ENCODE measurements at regions not wholly inside any gene's neighbourhood (a gene's known extent, or its start where the extent isn't known, plus 50 kb on each side); places are given as distances from the start of the nearest gene placed in this dataset.

DNA sequence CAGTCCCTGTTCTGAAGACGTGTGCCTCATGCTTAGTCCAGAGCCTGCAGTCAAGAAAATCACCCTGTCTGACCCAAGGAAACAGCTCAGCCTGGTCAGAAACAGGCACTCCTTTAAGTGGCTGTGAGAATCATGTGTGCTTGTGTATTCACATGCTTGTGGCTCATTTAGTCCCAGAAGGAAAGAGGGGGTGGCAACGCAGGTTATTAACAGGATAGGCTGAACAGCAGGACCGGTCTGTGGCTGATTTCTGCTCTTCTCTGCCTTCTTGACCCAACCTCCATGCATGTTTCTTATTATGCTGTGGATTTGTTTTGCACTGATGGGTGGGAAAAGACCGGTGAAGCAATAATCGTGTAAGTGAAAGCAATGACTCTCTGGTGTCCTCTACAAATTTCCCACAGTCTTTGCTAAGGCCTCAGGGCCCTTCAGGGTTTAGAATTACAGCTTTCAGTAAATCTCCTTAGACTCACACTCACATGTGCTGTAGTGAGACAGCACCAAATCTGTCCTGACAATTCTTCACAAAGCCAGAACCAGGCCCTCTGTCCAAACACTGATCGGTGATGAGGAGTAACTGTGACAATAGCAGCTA lies 288.1 kb downstream of the ETS1 start:
- H3K9me2 ChIP-seq (ENCODE audit: insufficient read depth, low read length): no peaks in the 10 kb centered on the region
- no peaks in the 10 kb centered on the region for H3K36me3 ChIP-seq (ENCODE audit: insufficient read depth, low read length)
- H3K79me2 ChIP-seq (replicated peaks; ENCODE audit: insufficient read depth, low read length): no peaks in the 10 kb centered on the region
- no peak overlapping the region for H3K4me2 ChIP-seq (ENCODE audit: low read length)
- no peaks in the 10 kb centered on the region for H4K20me1 ChIP-seq (ENCODE audit: insufficient read depth)
- H3K9me3 ChIP-seq (ENCODE audit: low read length): no peaks in the 10 kb centered on the region
- TF ChIP-seq, protein P1, sequence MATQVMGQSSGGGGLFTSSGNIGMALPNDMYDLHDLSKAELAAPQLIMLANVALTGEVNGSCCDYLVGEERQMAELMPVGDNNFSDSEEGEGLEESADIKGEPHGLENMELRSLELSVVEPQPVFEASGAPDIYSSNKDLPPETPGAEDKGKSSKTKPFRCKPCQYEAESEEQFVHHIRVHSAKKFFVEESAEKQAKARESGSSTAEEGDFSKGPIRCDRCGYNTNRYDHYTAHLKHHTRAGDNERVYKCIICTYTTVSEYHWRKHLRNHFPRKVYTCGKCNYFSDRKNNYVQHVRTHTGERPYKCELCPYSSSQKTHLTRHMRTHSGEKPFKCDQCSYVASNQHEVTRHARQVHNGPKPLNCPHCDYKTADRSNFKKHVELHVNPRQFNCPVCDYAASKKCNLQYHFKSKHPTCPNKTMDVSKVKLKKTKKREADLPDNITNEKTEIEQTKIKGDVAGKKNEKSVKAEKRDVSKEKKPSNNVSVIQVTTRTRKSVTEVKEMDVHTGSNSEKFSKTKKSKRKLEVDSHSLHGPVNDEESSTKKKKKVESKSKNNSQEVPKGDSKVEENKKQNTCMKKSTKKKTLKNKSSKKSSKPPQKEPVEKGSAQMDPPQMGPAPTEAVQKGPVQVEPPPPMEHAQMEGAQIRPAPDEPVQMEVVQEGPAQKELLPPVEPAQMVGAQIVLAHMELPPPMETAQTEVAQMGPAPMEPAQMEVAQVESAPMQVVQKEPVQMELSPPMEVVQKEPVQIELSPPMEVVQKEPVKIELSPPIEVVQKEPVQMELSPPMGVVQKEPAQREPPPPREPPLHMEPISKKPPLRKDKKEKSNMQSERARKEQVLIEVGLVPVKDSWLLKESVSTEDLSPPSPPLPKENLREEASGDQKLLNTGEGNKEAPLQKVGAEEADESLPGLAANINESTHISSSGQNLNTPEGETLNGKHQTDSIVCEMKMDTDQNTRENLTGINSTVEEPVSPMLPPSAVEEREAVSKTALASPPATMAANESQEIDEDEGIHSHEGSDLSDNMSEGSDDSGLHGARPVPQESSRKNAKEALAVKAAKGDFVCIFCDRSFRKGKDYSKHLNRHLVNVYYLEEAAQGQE (IDR thresholded peaks at IDR 0.05; ENCODE audit: borderline replicate concordance): no peak
- TF ChIP-seq EP300 (conservative IDR thresholded peaks at IDR 0.05; ENCODE audit: poor library complexity, severe bottlenecking) (no peak), SMC3 (conservative IDR thresholded peaks at IDR 0.05; ENCODE audit: poor library complexity) (no peak), POLR2AphosphoS5 (IDR thresholded peaks at IDR 0.05) (no peak), MXI1 (conservative IDR thresholded peaks at IDR 0.05; ENCODE audit: poor library complexity, severe bottlenecking) (no peak), RAD21 (conservative IDR thresholded peaks at IDR 0.05) (no peak), EZH2 (IDR thresholded peaks at IDR 0.05; ENCODE audit: borderline replicate concordance, insufficient read depth, low read length, poor library complexity, severe bottlenecking) (no peak), TAF1 (IDR thresholded peaks at IDR 0.05; ENCODE audit: low read depth) (no peak)
- TF ChIP-seq, protein P2, sequence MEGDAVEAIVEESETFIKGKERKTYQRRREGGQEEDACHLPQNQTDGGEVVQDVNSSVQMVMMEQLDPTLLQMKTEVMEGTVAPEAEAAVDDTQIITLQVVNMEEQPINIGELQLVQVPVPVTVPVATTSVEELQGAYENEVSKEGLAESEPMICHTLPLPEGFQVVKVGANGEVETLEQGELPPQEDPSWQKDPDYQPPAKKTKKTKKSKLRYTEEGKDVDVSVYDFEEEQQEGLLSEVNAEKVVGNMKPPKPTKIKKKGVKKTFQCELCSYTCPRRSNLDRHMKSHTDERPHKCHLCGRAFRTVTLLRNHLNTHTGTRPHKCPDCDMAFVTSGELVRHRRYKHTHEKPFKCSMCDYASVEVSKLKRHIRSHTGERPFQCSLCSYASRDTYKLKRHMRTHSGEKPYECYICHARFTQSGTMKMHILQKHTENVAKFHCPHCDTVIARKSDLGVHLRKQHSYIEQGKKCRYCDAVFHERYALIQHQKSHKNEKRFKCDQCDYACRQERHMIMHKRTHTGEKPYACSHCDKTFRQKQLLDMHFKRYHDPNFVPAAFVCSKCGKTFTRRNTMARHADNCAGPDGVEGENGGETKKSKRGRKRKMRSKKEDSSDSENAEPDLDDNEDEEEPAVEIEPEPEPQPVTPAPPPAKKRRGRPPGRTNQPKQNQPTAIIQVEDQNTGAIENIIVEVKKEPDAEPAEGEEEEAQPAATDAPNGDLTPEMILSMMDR (IDR thresholded peaks at IDR 0.05; ENCODE audit: poor library complexity, severe bottlenecking): no peak
- no peaks in the 10 kb centered on the region for H3K27me3 ChIP-seq (ENCODE audit: insufficient read depth, low read depth, low read length)
- H3K9ac ChIP-seq (ENCODE audit: low read length): no peak overlapping the region
- no peaks in the 10 kb centered on the region for H3F3A ChIP-seq (ENCODE audit: insufficient read depth, low read length, poor library complexity, severe bottlenecking)
- H3K27ac ChIP-seq (ENCODE audit: low read length): no peak overlapping the region
- H3K4me3 ChIP-seq (ENCODE audit: low read length): no peak overlapping the region
- peak overlapping the region; percentile 18 for H2AFZ ChIP-seq (ENCODE audit: low read depth, low read length)

DNA sequence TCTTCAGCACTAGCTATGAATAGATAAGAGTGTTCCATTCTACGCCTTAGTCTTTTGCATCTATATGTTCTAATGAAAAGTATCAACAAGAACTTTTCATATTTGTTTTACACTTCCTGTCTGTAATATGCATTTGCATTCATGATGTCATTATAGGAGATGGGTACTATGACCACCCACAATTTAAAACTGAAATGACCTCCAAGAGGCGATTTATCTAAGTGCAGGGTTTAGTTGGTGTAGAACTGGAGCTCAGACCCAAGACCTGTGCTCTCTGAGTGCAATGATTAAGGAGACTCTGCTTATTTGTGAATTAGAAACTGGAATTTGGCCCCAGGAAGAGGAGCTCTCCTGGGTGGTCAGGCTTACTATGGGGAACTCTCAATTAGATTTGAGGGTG lies 289.1 kb downstream of the ETS1 start:
- Histone ChIP-seq H3K9me2 (ENCODE audit: insufficient read depth, low read length) (no peaks in the 10 kb centered on the region), H3K27ac (ENCODE audit: low read length) (no peak overlapping the region), H3K27me3 (ENCODE audit: insufficient read depth, low read depth, low read length) (no peaks in the 10 kb centered on the region), H2AFZ (ENCODE audit: low read depth, low read length) (no peak overlapping the region), H3K36me3 (ENCODE audit: insufficient read depth, low read length) (no peaks in the 10 kb centered on the region), H4K20me1 (ENCODE audit: insufficient read depth) (no peaks in the 10 kb centered on the region), H3K9me3 (ENCODE audit: low read length) (no peaks in the 10 kb centered on the region), H3K4me2 (ENCODE audit: low read length) (no peak overlapping the region), H3K79me2 (replicated peaks; ENCODE audit: insufficient read depth, low read length) (no peaks in the 10 kb centered on the region), H3K4me3 (ENCODE audit: low read length) (no peak overlapping the region), H3F3A (ENCODE audit: insufficient read depth, low read length, poor library complexity, severe bottlenecking) (no peaks in the 10 kb centered on the region), H3K9ac (ENCODE audit: low read length) (no peak overlapping the region)
- TF ChIP-seq MXI1 (conservative IDR thresholded peaks at IDR 0.05; ENCODE audit: poor library complexity, severe bottlenecking) (no peak), RAD21 (conservative IDR thresholded peaks at IDR 0.05) (no peak), EP300 (conservative IDR thresholded peaks at IDR 0.05; ENCODE audit: poor library complexity, severe bottlenecking) (no peak), EZH2 (IDR thresholded peaks at IDR 0.05; ENCODE audit: borderline replicate concordance, insufficient read depth, low read length, poor library complexity, severe bottlenecking) (no peak), SMC3 (conservative IDR thresholded peaks at IDR 0.05; ENCODE audit: poor library complexity) (no peak), TAF1 (IDR thresholded peaks at IDR 0.05; ENCODE audit: low read depth) (no peak), POLR2AphosphoS5 (IDR thresholded peaks at IDR 0.05) (no peak)
- TF ChIP-seq, protein P2 (IDR thresholded peaks at IDR 0.05; ENCODE audit: poor library complexity, severe bottlenecking): no peak
- TF ChIP-seq, protein P1 (IDR thresholded peaks at IDR 0.05; ENCODE audit: borderline replicate concordance): no peak
